ENCODE measurements at regions not wholly inside any gene's neighbourhood (a gene's known extent, or its start where the extent isn't known, plus 50 kb on each side); places are given as distances from the start of the nearest gene placed in this dataset.
A peak's percentile ranks its signal among the peaks of the same experiment; 100 is the strongest.

- H3K27ac ChIP-seq (ENCODE audit: low read length), result no peak overlapping the region
- H3K4me3 ChIP-seq (ENCODE audit: low read length), result no peak overlapping the region
- no peaks in the 10 kb centered on the region for H3K36me3 ChIP-seq (ENCODE audit: control insufficient read depth, insufficient read depth, low read length)
- WGBS (ENCODE audit: insufficient coverage), result 70% methylated on average over 3 of the region's 6 CpGs
- no peaks in the 10 kb centered on the region for H3K9me3 ChIP-seq (replicated peaks; ENCODE audit: control insufficient read depth, low read depth, low read length)
- no peak for DNase-seq
- H3K27me3 ChIP-seq (ENCODE audit: control insufficient read depth, insufficient read depth, low read length), result no peaks in the 10 kb centered on the region
- H3K4me1 ChIP-seq (ENCODE audit: control insufficient read depth, insufficient read depth, low read length), result no peaks in the 10 kb centered on the region
Measured at GRCh38 chr13:63044589-63045313, 1629.1 kb upstream of the PCDH20 start.

DNA sequence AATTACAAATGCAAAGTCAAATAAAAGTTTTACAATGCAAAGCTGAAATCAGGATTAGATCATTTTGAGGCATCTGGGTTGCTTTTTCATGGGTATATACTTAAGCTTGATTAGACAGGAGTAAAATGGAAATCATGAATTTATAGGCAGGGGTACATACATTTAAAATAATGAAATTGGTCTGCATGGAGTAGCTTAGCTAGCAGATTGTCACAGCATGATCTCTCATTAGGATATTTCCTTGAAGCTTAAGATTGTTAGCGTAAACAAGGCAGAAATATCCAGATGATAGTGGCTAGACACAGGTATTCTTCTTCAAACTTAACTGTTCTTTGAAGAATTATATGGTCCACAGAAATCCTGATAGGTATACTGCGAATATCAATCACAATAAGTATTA, 1627.0 kb upstream of the PCDH20 start:
- Histone ChIP-seq H3K4me3 (ENCODE audit: low read length) (no peak overlapping the region), H3K4me1 (ENCODE audit: control insufficient read depth, insufficient read depth, low read length) (no peaks in the 10 kb centered on the region), H3K9me3 (replicated peaks; ENCODE audit: control insufficient read depth, low read depth, low read length) (no peaks in the 10 kb centered on the region), H3K27me3 (ENCODE audit: control insufficient read depth, insufficient read depth, low read length) (no peaks in the 10 kb centered on the region), H3K27ac (ENCODE audit: low read length) (no peak overlapping the region), H3K36me3 (ENCODE audit: control insufficient read depth, insufficient read depth, low read length) (no peaks in the 10 kb centered on the region)
- no CpG with 5 or more reads among the region's 2 CpGs for WGBS (ENCODE audit: insufficient coverage)
- no peak for DNase-seq

- H3K36me3 ChIP-seq (ENCODE audit: control insufficient read depth, insufficient read depth, low read length), result no peaks in the 10 kb centered on the region
- no peaks in the 10 kb centered on the region for H3K27me3 ChIP-seq (ENCODE audit: control insufficient read depth, insufficient read depth, low read length)
- no peaks in the 10 kb centered on the region for H3K4me1 ChIP-seq (ENCODE audit: control insufficient read depth, insufficient read depth, low read length)
- H3K9me3 ChIP-seq (replicated peaks; ENCODE audit: control insufficient read depth, low read depth, low read length), result no peaks in the 10 kb centered on the region
- no peak for DNase-seq
- H3K27ac ChIP-seq (ENCODE audit: low read length), result no peak overlapping the region
- no peak overlapping the region for H3K4me3 ChIP-seq (ENCODE audit: low read length)
- WGBS (ENCODE audit: insufficient coverage), result no CpG with 5 or more reads among the region's 4 CpGs
Measured at GRCh38 chr13:63041640-63042414, 1626.2 kb upstream of the PCDH20 start.

DNA sequence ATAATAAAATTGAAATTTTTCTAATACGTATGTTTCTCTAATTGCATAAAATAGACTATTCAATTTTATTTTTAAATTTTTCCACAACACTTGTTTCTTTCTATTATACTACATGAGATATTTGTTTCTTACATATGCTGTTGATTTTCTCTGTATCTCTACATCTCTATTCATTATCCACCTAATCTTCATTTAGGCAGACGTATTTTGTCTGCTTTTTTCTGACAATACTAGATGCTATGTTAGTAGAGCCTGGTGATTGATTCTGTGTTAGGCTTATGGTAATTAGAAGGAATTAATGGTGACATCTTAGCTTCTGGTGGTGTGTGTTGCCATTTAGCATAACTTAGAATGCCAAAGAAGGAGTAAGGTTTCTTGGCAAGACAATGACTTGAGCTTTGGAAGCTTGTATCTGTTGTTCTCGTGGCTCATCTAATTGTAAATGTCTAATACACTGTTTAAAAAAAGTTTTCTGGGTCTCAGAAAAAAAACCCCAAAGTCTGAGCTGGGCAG, 1610.7 kb upstream of the PCDH20 start:
- H3K27me3 ChIP-seq (ENCODE audit: control insufficient read depth, insufficient read depth, low read length), result no peaks in the 10 kb centered on the region
- no peaks in the 10 kb centered on the region for H3K36me3 ChIP-seq (ENCODE audit: control insufficient read depth, insufficient read depth, low read length)
- DNase-seq, result no peak
- no peaks in the 10 kb centered on the region for H3K9me3 ChIP-seq (replicated peaks; ENCODE audit: control insufficient read depth, low read depth, low read length)
- no peaks in the 10 kb centered on the region for H3K4me1 ChIP-seq (ENCODE audit: control insufficient read depth, insufficient read depth, low read length)
- H3K27ac ChIP-seq (ENCODE audit: low read length), result no peak overlapping the region
- WGBS (ENCODE audit: insufficient coverage), result no CpG with 5 or more reads among the region's 3 CpGs
- no peak overlapping the region for H3K4me3 ChIP-seq (ENCODE audit: low read length)

DNA sequence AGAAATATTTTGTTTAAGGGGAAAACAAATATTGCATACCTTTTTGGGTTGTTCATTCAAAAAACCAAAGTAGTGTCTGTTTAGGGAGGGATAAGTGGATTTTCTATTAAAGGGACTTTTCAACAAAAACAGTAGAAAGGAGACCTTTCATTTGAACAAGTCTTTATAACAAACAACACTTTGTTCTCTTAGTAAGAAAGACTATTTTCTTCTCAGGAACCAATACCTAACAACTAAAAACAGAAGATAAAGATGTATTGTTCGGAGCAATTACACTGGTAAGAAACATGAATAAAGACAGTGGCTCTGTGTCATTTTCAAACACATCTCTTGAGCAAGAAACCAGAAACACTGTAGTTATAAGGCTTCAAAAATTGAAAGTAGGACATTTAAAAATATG, 1610.1 kb upstream of the PCDH20 start:
- no peak overlapping the region for H3K27ac ChIP-seq (ENCODE audit: low read length)
- no peak overlapping the region for H3K4me3 ChIP-seq (ENCODE audit: low read length)
- no CpG with 5 or more reads among the region's 1 CpG for WGBS (ENCODE audit: insufficient coverage)
- no peaks in the 10 kb centered on the region for H3K9me3 ChIP-seq (replicated peaks; ENCODE audit: control insufficient read depth, low read depth, low read length)
- H3K4me1 ChIP-seq (ENCODE audit: control insufficient read depth, insufficient read depth, low read length), result no peaks in the 10 kb centered on the region
- no peak for DNase-seq
- H3K36me3 ChIP-seq (ENCODE audit: control insufficient read depth, insufficient read depth, low read length), result no peaks in the 10 kb centered on the region
- no peaks in the 10 kb centered on the region for H3K27me3 ChIP-seq (ENCODE audit: control insufficient read depth, insufficient read depth, low read length)

DNA sequence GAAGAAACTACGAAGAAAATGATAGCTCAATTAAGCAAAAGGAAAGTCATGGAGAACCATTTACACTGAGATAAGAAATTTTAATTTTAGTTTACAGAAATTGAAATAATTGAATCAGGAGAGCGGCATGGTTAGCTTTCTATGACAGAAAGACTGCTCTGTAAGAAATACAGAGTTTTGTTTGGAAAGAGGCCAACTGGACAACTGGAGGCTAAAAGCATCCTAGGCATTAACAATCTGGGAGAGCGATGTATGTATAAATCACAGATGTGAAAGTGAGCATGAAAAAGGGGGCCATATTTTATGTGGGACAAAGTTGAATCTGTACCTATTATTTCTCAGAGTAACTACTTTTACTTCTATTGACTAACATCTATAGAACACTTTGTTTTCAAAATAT, 1608.8 kb upstream of the PCDH20 start:
- DNase-seq, result peak; percentile 65
- WGBS (ENCODE audit: insufficient coverage), result 29% methylated on average over 1 of the region's 3 CpGs
- no peaks in the 10 kb centered on the region for H3K36me3 ChIP-seq (ENCODE audit: control insufficient read depth, insufficient read depth, low read length)

GRCh38 chr13:63011996-63012395, 1596.3 kb upstream of the PCDH20 start:
- Histone ChIP-seq H3K4me1 (ENCODE audit: control insufficient read depth, insufficient read depth, low read length) (no peaks in the 10 kb centered on the region), H3K36me3 (ENCODE audit: control insufficient read depth, insufficient read depth, low read length) (no peaks in the 10 kb centered on the region), H3K9me3 (replicated peaks; ENCODE audit: control insufficient read depth, low read depth, low read length) (peaks cover 28% of the 10 kb centered on the region), H3K4me3 (ENCODE audit: low read length) (no peak overlapping the region), H3K27ac (ENCODE audit: low read length) (no peak overlapping the region), H3K27me3 (ENCODE audit: control insufficient read depth, insufficient read depth, low read length) (no peaks in the 10 kb centered on the region)
- peak; percentile 90 for DNase-seq
- no CpG with 5 or more reads among the region's 2 CpGs for WGBS (ENCODE audit: insufficient coverage)

More for the DNA sequence above, 1608.8 kb upstream of the PCDH20 start:
- Histone ChIP-seq H3K27me3 (ENCODE audit: control insufficient read depth, insufficient read depth, low read length) (no peaks in the 10 kb centered on the region), H3K9me3 (replicated peaks; ENCODE audit: control insufficient read depth, low read depth, low read length) (no peaks in the 10 kb centered on the region), H3K4me3 (ENCODE audit: low read length) (no peak overlapping the region), H3K4me1 (ENCODE audit: control insufficient read depth, insufficient read depth, low read length) (no peaks in the 10 kb centered on the region), H3K27ac (ENCODE audit: low read length) (no peak overlapping the region)

DNA sequence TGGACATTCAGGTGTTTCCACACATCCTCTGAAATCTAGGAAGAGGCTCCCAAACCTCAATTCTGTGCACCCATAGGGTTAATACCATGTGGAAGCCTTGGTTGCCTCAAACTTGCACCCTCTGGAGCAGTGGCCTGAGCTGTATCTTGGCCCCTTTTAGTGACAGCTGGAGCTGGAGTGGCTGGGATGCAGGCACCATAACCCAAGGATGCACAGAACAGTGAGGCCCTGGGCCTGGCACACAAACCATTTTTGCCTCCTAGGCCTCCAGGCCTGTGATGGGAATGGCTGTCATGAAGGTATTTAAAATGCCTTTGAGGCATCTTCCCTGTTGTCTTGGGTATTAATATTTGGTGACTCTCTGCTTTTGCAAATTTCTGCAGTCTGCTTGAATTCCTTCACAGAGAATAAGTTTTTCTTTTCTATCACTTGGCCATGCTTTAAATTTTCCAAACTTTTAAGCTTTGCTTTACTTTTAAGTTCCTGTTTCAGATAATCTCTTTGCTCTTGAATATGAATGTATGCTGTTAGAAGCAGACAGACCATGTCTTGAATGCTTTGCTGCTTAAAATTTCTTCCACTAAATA, 1594.5 kb upstream of the PCDH20 start:
- Histone ChIP-seq H3K27ac (ENCODE audit: low read length) (no peak overlapping the region), H3K4me1 (ENCODE audit: control insufficient read depth, insufficient read depth, low read length) (no peaks in the 10 kb centered on the region), H3K36me3 (ENCODE audit: control insufficient read depth, insufficient read depth, low read length) (no peaks in the 10 kb centered on the region), H3K27me3 (ENCODE audit: control insufficient read depth, insufficient read depth, low read length) (no peaks in the 10 kb centered on the region), H3K4me3 (ENCODE audit: low read length) (no peak overlapping the region), H3K9me3 (replicated peaks; ENCODE audit: control insufficient read depth, low read depth, low read length) (peaks cover 24% of the 10 kb centered on the region)
- DNase-seq, result no peak

DNA sequence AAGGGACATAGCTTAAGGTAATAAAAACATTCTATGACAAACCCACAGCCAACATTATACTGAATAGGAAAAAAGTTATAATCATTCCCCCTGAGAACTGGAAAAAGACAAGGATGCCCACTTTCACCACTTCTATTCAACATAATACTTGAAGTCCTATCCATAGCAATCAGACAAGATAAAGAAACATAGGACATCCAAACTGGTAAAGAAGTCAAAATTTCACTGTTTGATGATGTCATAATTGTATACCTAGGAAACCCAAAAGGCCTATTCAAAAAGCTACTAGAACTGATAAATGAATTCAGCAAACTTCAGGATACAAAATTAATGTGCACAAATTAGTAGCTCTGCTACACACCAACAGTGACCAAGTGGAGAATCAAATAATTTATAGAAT, 1590.0 kb upstream of the PCDH20 start:
- Histone ChIP-seq H3K9me3 (replicated peaks; ENCODE audit: control insufficient read depth, low read depth, low read length) (peaks cover 21% of the 10 kb centered on the region), H3K4me1 (ENCODE audit: control insufficient read depth, insufficient read depth, low read length) (no peaks in the 10 kb centered on the region), H3K27ac (ENCODE audit: low read length) (no peak overlapping the region), H3K4me3 (ENCODE audit: low read length) (no peak overlapping the region), H3K27me3 (ENCODE audit: control insufficient read depth, insufficient read depth, low read length) (no peaks in the 10 kb centered on the region), H3K36me3 (ENCODE audit: control insufficient read depth, insufficient read depth, low read length) (no peaks in the 10 kb centered on the region)
- no peak for DNase-seq

- Histone ChIP-seq H3K4me1 (ENCODE audit: control insufficient read depth, insufficient read depth, low read length) (no peaks in the 10 kb centered on the region), H3K27ac (ENCODE audit: low read length) (no peak overlapping the region), H3K27me3 (ENCODE audit: control insufficient read depth, insufficient read depth, low read length) (no peaks in the 10 kb centered on the region), H3K9me3 (replicated peaks; ENCODE audit: control insufficient read depth, low read depth, low read length) (peaks cover 3% of the 10 kb centered on the region), H3K36me3 (ENCODE audit: control insufficient read depth, insufficient read depth, low read length) (no peaks in the 10 kb centered on the region), H3K4me3 (ENCODE audit: low read length) (no peak overlapping the region)
- DNase-seq, result no peak
- WGBS (ENCODE audit: insufficient coverage), result no CpG with 5 or more reads among the region's 1 CpG
Measured at GRCh38 chr13:62997696-62998095, 1582.0 kb upstream of the PCDH20 start.
